ENCODE measurements at regions not wholly inside any gene's neighbourhood (a gene's known extent, or its start where the extent isn't known, plus 50 kb on each side); places are given as distances from the start of the nearest gene placed in this dataset.

DNA sequence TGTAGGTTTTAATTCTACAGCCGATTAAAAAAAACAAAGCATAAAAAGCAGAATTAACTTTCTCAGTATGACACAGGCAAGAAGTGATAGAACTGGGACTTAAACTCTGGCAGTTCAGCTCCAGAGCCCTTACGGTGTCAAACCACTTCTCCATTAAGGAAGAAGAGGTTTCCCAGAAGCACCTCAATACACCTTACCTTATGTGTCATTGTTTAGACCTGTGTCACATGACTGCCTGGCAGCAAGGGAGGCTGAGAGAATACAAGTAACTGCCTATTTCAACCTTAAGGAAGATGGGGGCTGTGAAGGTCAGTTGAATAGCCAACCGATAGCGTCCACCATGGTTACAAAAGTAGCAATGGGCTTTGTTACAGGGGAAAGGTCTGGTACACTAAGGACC, 54.6 kb upstream of the ARHGAP5 start:
- DNase-seq (ENCODE audit: low read depth, low spot score) = no peak

DNA sequence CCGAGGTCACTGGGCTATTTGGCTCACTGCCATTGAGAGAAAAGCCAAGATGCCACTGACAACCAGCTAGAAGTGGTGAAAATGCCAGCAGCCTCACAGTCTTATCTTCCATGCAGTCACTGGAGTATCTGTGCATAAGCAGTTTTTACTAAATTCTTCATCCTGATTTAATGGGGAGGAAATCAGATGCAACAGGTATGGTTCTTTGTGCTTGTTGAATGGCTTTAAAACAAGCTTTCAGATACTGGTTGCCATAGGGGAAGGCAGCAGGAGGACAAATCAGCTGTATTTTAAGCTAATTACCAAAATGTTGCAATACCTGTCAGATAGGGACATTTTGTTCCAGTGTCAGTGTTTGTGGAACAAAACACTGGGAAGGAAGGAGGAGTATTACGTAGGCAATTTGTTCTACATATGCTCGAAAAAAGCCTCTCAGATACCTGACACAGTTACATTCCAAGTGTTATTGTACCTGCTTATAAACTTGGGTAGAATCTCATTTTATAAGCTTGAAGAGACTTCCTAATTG, 54.1 kb upstream of the ARHGAP5 start:
- no peak for DNase-seq (ENCODE audit: low read depth, low spot score)

DNA sequence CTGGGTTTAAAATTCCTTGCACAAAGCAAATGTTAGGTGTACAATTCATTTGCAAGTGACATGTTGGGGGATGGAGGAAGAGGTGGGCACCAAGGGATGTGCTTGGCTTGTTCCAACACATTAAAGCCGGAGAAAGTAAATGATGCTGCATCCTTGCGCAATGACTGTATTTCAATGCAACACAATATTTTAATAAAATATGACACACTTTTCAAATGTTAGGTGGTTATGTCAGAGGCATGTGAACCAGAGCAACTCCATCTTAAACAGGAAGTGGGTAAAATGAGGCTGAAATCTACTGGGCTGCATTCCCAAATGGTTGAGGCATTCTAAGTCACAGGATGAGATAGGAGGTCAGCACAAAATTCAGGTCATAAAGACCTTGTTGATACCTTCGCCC, 53.6 kb upstream of the ARHGAP5 start:
- no peak for DNase-seq (ENCODE audit: low read depth, low spot score)

DNA sequence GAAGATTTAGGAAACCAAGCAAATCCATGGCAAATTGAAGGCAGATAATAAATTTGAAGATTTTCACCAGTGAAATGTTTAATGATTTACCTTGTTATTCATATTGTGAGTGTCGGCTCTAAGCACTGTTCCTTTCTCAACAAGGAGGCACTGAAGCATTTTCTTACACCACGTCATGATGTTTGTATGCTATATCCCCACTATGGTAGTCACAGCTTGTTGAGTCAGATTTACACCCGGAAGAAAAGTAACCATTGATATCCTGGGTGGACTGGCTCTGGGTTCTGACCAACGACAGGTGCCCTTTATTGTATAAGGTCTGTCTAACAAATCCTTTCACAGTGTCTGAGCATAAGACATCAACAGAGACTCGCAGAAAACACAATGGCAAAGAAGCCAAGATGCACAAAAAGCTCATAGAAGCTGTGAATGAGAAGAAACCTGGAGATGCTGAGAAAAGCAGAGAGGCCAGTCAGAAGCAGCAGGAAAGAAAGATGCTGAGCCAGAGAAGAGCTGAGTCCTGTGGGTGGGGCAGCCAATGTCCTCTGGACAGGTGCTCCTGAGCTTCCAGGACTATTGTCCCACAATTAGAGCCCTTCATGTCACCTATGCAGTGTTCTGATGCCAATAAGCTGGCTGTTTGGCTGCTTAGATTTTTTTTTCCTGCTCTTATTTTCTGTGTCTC, 49.7 kb upstream of the ARHGAP5 start:
- no peak for DNase-seq (ENCODE audit: low read depth, low spot score)

Data from ELF-1 (cell line).